NCI-H446 (cell line): ENCODE measurements at regions not wholly inside any gene's neighbourhood (a gene's known extent, or its start where the extent isn't known, plus 50 kb on each side); places are given as distances from the start of the nearest gene placed in this dataset.

Experiments used
- DNase-seq, 2 experiments: peaks; one replicate each; lab custom pipeline; 2025; lab: John Stamatoyannopoulos, UW

DNA sequence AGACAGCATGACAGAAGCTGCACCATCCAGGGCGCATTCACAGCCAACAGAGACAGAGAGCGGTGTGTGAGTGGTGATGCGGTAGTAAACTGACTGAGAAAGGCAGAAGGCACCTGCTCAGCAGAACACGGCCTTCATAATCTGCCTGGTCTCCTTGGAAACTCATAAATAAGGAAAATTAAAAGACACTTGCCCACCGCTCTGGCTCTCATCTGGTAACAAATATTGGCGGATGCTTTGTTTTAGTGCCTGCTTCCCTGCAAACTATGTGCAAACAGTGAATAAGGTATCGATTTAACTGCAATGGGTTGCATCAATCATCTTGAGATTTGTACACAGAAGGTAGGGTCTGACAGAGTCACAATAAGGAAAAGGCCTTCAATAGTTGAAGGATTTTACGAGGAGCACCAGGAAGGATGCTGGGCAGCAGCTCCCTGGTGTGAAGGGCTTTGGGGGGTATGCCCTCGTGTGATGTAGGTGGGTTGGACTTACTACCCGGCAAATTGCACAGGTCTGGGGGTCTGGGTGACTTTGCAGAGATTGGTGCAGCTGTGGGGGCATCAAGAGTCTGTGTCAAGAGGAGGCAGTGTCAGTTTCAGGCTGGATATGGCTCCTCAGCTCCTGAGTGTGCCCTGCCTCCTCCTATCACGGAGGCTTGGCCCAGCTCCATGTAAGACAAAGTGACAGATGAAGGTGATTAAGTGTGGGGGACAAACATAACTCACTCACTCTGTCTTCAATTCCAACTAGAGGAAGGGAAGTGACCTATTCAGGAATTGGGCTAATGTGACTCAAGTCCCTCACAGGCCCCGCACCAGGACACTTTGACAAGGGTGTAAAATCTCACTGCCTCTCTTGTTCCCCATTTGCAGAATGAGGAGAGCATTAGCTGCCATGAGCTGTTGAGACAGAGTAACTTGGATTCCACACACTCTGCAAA is 166.7 kb downstream of the ICE1 start:
- DNase-seq = no peak

DNA sequence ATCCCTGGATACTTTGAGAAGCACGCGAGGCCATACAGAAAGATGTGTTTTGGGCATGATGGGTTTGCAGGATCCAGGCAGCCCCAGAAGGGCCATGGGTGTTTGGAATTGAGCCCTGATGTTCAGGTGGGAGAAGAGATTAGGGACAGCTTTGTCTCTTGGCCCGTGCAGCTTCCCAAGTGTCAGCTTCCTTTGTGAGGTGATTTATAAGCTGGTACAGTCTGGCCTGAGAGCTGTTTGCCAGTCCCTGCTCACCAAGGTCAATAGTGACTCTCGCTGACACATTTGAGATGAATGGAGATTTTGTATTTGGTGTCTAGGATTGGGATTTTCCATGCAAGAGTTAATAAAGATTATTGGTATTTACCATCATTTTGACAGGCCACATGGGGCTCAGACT is 165.9 kb downstream of the ICE1 start:
- no peak for DNase-seq

DNA sequence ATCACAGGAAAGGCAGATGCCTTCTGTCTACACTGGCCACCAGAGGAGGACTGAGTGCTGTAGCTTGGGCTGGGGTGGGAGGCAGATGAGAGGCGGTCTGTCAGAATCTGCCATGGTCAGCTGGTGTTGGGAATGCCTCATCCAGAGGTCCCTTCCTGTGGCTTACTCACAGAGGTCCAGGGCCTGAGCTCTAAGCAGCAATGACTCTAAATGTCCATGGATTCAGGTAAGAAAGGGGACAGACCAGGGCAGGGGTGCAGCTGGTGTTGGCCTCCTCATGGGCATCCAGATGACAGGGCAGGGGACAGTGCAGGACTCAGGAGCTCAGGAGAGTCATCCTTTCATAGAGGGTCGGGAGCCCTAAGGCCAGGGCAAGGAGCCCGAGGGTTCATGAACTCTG is 165.0 kb downstream of the ICE1 start:
- DNase-seq = no peak

DNA sequence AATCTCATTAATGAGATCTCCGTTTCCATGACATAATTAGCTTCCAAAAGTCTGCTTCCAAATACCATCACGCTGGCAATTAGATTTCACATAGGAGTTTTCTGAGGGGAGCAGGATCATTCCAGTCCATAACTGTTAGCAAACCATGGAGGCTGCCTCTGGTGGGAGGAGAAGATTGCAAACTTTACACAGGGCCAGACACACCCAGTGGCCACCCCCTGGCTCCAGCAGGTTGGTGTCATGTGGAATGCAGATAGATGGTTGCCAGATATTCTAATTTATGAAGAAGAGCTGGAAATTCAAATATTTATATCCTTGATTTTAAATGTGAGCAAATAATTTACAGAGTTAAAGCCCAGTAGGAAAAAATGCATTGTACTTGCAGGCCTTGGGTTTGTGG is 164.2 kb downstream of the ICE1 start:
- no peak for DNase-seq

DNA sequence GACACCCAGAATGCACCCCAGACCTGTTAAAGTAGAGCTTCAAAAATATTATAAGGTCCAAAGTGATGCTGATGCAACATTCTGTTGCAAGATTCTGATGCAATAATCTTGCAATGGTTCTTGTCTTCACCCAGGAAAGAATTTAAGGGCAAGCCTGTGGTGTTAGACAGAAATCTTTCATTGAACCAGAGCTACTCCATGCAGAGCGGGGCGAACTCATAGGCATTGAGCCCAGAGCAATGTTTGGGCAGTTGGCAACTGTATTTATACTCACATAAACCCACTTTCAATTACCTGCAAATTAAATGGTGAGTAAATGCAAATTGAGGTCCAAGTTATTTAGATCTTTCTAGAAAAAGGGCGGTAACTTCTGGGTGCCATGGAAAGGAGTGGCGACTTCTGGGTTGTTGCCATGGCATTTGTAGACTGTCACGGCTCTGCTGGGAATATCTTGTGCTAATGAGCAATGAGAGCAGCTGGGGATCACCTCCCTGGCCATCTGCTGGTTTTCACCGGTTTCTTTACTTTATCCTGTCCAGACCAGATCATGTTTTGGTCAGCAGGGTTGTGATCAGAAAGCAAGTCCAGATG is 163.4 kb downstream of the ICE1 start:
- no peak for DNase-seq

DNA sequence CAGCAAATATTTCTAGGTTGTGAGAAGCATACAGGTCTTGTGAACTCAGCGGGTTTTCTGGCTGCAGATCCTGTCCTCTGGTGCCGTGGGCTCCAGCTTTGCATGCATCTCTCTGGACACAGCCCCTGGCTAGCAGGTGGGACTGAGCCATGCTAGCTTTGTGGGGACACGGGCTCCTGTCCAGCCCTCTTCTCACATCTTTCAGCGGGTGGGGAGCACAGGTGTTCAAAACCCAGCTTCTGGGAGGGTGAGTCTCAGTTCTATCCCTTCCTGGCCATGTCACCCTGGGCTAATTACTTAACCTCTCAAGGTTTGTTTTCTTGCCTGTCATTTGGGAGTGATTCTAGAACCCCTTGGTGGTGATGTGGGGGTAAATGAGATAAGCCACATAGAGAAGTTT is 162.3 kb downstream of the ICE1 start:
- DNase-seq = no peak

DNA sequence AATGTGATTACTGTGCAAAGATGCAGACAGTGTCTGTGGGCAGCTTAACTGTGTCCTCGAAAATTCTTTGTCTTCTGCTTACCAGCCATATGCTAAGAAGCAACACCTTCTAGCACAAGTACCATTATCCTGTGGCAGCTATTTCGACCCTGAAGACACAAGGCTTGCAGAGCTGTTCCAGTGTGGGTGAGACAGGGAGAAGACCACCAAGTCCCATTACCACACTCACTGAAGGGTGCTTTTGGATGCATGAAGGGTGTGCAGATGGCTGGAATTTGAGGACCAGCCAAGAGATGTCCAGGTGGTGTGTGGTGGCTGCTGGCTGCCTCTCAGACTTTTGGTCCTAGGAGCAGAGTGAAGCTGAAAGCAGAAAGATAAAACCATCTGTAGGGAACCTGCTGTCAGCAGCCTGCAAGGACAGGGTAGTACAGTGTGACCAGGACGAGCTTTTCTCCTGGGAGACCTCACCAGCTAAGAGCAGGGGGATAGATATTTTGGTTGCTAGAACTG is 161.8 kb downstream of the ICE1 start:
- peak in 1 of 2 experiments; percentile 28 for DNase-seq

DNA sequence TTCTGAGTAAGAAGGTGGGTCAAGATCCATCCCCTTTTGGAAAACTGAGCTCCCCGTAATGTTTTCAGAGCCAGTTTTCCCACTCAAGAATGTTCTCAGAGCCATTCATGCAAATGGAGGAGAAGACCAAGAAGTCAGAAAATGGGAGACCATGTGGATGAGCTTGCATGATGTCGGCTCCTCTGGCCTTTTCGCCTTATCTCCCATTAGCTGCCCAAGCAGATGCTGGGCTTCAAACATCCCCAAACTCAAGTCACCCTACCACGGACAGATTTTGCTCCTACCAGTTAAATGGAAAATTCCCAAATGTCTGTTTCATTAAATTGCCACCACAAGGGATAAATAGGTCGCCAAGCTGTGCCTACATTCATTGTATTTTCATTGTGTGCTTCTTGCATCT is 161.4 kb downstream of the ICE1 start:
- no peak for DNase-seq

DNA sequence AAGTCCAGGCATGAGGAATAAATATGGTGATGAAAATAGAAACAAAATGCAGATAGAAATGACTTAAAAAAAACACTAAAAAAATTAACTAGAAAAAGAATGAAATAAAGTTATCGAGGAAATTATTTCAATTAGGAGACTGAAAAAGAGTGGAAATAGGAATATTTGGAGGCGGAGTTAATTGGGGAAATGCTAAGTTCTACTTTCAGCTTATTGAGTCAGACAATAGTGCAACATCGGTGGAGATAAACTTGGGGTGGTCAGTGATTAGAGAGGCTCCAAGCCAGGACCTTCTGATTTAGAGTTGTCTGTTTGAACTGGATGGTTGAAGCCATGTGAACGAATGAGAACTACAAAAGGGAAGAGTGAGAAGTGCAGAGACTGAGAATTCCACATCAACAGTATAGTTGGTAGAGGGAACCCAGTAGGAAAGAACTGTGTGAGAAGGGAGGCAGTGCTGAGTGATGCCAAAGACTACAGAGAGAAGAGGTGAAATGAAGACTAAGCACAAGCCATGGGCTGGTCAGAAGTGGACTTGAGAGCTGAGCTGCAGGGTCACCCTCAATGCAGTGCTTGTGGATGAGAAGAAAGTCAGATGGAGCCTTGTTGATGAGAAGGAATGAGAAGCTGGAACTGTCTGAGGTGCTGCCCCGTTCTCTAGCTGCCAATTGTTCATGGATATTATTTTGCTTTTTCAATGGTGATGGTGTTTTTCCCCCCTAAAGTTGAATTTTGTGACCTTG is 160.7 kb downstream of the ICE1 start:
- DNase-seq = no peak

DNA sequence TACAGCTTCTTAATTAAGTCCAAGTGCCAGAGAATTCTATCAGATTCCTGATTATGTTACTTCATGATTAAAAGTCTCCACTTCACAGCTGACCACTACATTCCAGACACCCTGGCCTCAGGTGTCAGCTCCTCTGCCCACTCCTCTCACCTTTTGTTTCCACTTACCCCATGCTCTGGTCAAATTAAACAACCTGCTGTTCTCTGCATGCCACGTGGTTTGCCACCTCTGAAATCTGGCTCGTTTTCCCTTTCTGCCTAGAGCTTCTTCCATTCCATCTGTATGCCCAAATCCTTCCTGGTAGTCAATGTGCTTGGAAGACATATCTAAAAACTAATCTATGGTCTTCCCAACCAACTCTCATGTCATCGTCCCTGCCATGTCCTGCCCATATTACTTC is 158.6 kb downstream of the ICE1 start:
- DNase-seq = no peak

DNA sequence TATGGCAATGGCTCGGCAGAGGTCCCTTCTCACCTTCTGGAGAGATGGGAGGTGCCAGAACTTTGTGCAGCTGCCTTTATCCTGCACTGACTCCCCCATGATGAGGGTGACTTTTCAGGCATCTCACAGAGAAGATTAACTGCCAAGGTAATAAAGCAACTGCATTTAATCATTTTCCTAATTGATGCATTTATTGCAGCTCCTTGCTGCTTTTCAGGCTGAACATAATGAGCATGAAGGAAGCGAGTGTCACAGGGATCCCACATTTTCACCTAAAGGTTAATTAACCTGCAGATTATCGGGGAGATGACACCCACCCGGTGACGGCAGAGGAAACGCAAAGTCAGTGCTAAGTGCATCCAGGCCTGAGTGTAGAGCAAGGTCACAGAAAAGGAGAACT is 154.3 kb downstream of the ICE1 start:
- DNase-seq = no peak

DNA sequence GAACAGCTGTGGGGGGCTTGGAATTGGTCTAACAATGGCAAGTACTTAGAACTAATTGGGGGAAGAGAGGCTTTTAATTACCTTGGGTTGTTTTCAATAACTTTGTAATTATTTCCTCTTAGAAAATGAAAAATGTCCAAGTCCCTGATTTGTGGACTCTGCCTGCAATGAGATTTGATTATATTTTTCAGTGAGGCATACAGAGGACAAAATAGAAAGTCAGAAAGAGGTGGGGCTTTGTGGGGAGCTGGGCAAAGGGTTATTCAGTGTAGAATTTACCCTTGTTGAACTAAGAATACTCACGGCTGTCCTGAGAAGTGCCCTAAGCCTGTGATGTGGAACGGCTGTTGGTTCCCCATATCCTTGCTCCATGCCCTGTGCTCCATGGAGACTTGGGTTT is 153.0 kb downstream of the ICE1 start:
- DNase-seq = no peak

DNA sequence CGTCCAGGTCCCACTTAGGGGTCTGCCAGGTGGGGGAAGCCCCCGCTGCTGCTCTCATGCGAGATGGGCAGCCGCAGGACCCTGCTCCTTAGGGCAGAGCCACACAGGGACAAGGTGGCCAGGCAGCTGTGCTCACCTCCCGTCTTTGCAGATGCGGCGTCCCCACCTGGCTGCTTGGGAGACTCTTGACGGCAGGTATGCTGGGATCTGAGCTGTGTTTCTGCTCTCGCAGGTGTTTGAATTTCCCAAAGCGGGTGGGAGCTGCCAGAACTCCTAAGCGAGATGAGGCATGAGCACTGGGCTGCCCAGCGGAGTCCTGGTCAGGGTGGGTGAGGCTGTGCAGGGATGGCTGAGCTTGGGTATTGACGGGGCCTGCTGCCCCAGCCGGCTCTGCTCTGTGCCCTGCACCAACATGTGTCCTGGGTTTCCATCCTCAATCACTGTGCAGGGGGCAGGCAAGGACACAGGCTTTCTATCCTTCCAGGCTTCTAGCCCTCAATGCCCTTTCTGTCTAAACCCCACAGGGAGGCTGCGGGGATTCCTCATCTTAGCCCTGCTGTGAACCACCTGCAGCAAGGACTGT is 151.4 kb downstream of the ICE1 start:
- no peak for DNase-seq

DNA sequence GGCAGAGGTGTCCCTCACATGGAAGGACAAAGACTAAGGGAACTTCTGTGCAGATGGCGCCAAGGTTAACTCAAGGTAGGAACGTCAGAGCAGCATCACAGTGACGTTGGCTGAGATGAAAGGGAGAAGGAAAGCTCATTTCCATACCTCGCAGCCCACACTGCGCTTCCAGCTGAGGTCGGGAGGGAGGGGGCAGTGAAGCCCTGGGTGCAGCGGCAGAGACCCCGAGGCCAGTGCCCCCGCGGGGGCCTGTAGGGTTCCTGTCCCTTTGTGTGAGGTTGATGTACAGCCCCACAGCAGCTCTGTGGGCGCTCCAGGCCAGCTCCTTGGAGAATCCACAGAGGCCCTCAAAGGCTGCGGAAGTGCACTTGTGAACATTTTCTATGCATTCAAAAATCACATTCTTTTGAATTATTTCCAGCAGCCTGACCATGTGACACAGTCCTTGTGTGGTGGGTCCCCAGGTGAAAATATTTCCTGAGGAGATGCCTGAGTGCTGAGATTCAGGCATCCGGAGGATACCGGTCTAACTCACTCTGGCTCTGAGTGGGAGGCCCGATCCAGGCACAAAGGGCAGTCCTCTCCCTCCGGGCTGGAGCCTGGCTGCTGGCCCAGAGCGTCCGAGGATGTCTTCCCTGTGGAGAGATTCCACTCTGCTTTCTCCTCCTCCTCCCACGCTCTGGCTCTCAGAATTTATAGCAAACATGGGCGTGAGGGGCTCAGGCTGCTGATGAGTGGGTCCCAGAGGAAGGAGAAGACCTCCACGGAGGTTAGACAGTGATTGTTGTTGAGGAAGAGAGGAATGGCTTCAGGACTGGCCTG is 150.7 kb downstream of the ICE1 start:
- DNase-seq = no peak

DNA sequence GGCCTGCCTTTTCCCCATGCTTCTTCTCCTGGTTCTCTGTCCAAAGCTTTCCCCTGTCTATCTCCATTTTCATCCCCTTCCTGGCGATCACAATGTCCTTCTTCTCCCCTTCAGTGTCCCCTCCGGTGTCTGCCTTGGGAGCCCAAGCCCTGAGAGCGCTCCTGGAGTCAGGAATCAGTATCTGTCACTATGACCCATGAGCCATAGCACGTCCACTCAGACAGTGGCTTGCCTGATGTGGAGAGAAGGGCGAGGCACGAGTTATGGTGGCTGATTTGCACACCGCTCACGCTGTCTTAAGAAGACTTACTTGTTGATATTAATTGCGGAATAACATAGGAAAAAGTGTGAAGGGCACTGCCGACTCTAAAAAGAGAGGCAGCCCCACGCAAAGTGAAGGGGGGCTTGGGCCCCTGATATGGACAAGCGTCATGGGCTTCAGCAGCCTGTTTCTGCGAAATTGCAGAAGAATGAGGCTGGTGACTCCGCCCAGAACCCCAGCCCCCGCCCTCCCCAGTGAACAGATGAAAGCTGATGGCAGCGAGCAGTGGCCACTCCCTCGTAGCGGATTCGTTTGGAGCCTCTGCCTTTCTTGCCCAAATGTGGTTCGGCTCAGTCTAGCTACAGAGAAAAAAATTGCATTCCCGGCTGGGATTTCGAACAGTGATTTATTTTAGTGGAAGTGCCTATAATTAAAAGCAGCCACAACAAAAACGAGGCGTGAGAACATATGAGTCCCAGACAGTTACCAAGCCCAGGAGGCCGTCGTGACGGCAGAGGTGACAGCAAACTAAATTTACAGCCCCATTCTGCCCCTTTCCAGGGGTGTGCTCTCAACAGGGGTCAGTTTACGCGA is 149.8 kb downstream of the ICE1 start:
- DNase-seq = no peak

DNA sequence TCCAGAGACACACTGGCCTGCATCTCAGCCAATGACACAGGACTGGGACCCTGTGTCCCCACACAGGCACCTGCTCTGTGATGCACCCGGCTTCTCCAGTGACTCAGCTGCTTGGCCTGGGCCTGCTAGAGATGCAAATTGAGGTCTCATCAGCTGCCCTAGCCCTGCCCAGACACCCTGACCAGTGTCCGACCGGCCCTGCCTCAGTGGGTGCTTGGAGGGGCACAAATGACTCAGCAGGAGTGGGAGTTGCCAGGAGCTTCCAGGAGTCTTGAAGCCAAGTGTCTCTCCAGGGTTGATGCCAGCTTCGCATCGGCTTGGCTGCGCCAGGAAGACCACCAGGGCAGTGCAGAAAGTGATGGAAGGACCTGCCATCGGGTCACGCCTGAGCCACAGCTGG is 148.2 kb downstream of the ICE1 start:
- DNase-seq = no peak

DNA sequence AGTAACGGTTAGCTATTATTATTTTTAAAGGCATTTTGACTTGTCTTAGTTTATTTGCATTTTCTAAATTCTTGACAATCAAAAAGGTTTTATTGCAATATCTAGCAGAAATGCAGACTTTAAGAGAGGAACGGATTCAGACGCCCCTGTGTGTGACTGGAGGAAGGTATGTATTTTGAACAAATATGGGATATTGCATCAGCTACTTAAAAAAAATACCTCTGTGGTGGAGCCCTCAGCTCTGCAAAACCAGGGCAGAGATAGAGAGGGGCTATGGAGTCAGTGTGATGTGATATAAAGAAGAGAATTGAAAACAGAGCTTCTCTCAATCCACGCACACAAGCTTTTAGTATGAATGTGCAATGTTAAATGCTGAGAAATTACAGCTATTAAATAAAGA is 142.4 kb downstream of the ICE1 start:
- no peak for DNase-seq

DNA sequence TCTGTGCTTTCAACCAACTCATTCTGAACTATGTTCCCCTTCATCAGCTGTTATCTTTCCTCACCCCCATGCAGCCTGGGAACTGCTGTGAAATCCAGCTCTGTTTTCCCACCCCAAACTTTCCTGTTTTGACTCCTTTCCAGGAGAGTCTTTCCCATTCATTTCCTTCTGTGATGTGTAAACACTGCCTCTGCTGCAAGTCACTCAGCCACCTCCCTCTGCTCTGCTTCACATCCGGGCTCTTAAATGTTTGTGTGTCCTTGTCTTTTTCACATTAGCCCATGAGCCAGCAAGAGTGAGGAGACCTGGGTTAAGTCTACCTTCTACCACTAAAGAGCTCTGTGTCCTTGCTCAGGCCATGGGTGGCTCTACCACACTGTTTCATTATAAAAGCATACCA is 137.5 kb downstream of the ICE1 start:
- no peak for DNase-seq

DNA sequence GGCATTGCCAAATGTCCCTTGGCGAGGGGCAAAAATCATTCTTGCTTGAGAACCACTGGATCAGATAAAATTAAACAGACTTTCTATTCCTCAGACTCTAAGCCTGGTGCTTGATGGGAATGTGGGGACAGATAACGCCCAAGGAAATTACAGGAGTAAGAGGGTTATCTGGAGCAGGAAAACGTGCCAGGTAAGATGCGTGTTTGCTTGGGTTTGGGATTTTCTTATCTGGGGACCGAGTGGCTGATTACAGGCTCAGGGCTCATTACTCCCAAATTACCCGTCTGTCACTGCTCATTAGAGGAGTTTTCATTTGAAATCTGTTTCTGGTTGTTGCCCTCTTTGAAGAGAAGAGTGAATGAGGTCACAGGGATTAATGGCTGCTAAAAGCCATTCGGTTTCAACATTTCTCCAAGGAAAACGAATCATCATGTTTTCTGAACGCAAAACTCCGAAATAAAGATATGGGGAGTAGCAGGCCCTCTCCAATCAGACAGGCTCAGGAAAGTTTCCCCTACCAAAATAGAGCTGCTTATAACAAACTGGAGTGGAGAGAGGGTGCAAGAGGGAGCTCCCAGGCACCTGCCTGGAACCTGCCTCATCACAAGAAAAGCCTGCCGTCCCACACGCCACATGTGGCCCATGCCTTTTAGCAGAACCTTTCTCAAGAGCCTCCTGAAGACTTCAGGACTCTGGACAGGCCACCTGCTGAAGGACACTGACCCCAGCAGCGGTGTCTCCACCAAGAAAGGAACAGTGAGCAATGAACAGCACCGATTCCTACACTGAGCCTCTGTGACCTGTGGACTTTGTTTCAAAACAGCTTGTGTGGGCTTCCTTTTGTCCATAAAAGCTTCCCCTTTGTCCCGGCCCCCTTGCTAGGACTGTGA is 136.4 kb downstream of the ICE1 start:
- DNase-seq = no peak

DNA sequence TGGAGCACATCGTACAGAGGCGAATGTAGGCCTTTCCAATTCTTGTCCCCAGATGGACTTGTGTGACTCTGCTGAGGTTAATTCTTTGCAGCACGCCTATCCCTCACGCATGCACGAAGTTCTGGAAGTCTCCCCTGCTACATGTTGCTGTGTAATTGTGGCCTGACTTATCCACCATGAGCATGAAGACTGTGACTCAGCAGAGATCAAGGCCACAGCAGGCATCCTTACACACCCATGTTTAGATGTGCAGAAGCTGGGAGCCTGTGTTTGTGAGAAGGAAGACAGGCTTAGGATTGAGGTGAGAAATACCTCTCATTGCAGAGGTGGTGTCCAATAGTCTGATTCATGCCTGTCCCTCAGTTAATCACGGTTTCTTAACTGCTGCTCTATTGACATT is 135.6 kb downstream of the ICE1 start:
- DNase-seq = no peak
